Endothelial cell of umbilical vein (primary cell): ENCODE measurements at regions not wholly inside any gene's neighbourhood (a gene's known extent, or its start where the extent isn't known, plus 50 kb on each side); places are given as distances from the start of the nearest gene placed in this dataset.

Source experiments
- BruUV-seq: library from RNA; stranded (reverse); fragments of 400-500 nt; replicated peaks from 2 replicates; lab custom pipeline; 2021; lab: Mats Ljungman, UMichigan
- CTCF ChIA-PET: fragments of 300-600, 350-600 bp; sonication (Branson Sonifier 250); formaldehyde crosslinking; loops from one replicate; lab custom pipeline; 2021; ENCODE audit warnings: antibody characterized with exemption, inconsistent platforms; lab: Charles Lee
- POLR2A ChIA-PET: fragments of 300-600, 350-600 bp; sonication (Branson Sonifier 250); formaldehyde crosslinking; loops from one replicate; lab custom pipeline; 2021; ENCODE audit warnings: antibody characterized with exemption, inconsistent platforms; lab: Charles Lee
- DNase-seq: peaks from one replicate; pipeline ENCODE4 v3.0.0-alpha.2; 2011; ENCODE audit warnings: low read depth, low spot score
- FAIRE-seq: peaks from 2 replicates; lab custom pipeline; 2011; peaks lifted over from hg19 to GRCh38; lab: Jason Lieb, UNC
- H2AFZ ChIP-seq: 2 replicates; pipeline ENCODE4 v1.6.0; 2012; ENCODE audit warnings: low read depth, low read length, control low read depth, inconsistent platforms
- H3K27ac ChIP-seq: 2 replicates; pipeline ENCODE4 v1.5.1; 2011; ENCODE audit warnings: low read depth, mild to moderate bottlenecking, control low read depth, low read length, moderate library complexity; ENCODE audit not compliant: insufficient read depth
- H3K27me3 ChIP-seq, 2 experiments: 2 replicates each; pipeline versions ENCODE4 v1.6.0 to v1.6.1; 2011; ENCODE audit warnings: low read length in 2 of 2, mixed read lengths in 1 of 2; ENCODE audit not compliant: control insufficient read depth in 2 of 2, insufficient read depth in 2 of 2
- H3K36me3 ChIP-seq, 2 experiments: 2 replicates in 1 of 2; 3 replicates in 1 of 2; pipeline ENCODE4 v1.5.1; 2011; ENCODE audit warnings: low read length in 2 of 2, mild to moderate bottlenecking in 1 of 2, moderate library complexity in 1 of 2; ENCODE audit not compliant: control insufficient read depth in 2 of 2, insufficient read depth in 2 of 2; ENCODE audit errors: extremely low read depth in 1 of 2
- H3K4me1 ChIP-seq: 3 replicates; pipeline ENCODE4 v1.5.1; 2011; ENCODE audit warnings: mild to moderate bottlenecking, low read length; ENCODE audit not compliant: control insufficient read depth, insufficient read depth; ENCODE audit errors: extremely low read depth
- H3K4me2 ChIP-seq: 2 replicates; pipeline ENCODE4 v1.6.1; 2011; ENCODE audit warnings: low read length, control low read depth, mixed read lengths; ENCODE audit not compliant: insufficient read depth
- H3K4me3 ChIP-seq, 3 experiments: fragments of 200-600 bp in 1 of 3; sonication (generic), shearing (Covaris generic) in 1 of 3; replicated peaks in 1 of 3; 2 replicates each; pipeline ENCODE4 v1.5.1; 2011 to 2016; ENCODE audit warnings: control low read depth in 3 of 3, low read length in 3 of 3, mild to moderate bottlenecking in 2 of 3, inconsistent platforms in 1 of 3, low read depth in 1 of 3, moderate library complexity in 1 of 3; ENCODE audit not compliant: insufficient read depth in 1 of 3
- H3K79me2 ChIP-seq: 2 replicates; pipeline ENCODE4 v1.6.0; 2012; ENCODE audit warnings: low read length, inconsistent platforms; ENCODE audit not compliant: control insufficient read depth, insufficient read depth
- H3K9ac ChIP-seq: replicated peaks from 2 replicates; pipeline ENCODE3; 2011; ENCODE audit warnings: low read length, control low read depth; ENCODE audit not compliant: insufficient read depth; ENCODE audit errors: extremely low read depth
- H3K9me1 ChIP-seq: replicated peaks from 3 replicates; pipeline ENCODE4 v1.6.0; 2011; ENCODE audit warnings: mild to moderate bottlenecking, low read length; ENCODE audit not compliant: control insufficient read depth, insufficient read depth; ENCODE audit errors: extremely low read depth
- H3K9me3 ChIP-seq: replicated peaks from 2 replicates; pipeline ENCODE4 v1.5.1; 2012; ENCODE audit warnings: low read length, inconsistent platforms; ENCODE audit not compliant: control insufficient read depth, insufficient read depth
- H4K20me1 ChIP-seq: replicated peaks from 2 replicates; pipeline ENCODE3; 2011; ENCODE audit warnings: mild to moderate bottlenecking, low read length; ENCODE audit not compliant: control insufficient read depth, insufficient read depth; ENCODE audit errors: extremely low read depth
- CTCF ChIP-seq, 2 donors: IDR thresholded peaks; 1 replicate in 1 of 2; 2 replicates in 1 of 2; pipeline ENCODE4 v1.5.1; 2011; ENCODE audit warnings: low read length in 2 of 2, mild to moderate bottlenecking in 2 of 2, moderate library complexity in 2 of 2, control low read depth in 1 of 2, inconsistent platforms in 1 of 2, low read depth in 1 of 2; ENCODE audit not compliant: insufficient read depth in 1 of 2; ENCODE audit errors: extremely low read depth in 1 of 2
- EZH2 ChIP-seq: IDR thresholded peaks from 2 replicates; pipeline ENCODE4 v1.6.1; 2012; ENCODE audit warnings: borderline replicate concordance, low read depth, mild to moderate bottlenecking, moderate library complexity, low read length, inconsistent platforms; ENCODE audit not compliant: severe bottlenecking
- FOS ChIP-seq: IDR thresholded peaks from 2 replicates; pipeline ENCODE4 v1.6.1; 2011; ENCODE audit warnings: mild to moderate bottlenecking, low read length, moderate library complexity, borderline replicate concordance; ENCODE audit not compliant: insufficient read depth
- GATA2 ChIP-seq: IDR thresholded peaks from 2 replicates; pipeline ENCODE4 v1.7.0; 2011; ENCODE audit warnings: low read depth, mild to moderate bottlenecking, moderate library complexity, mixed read lengths, low read length; ENCODE audit not compliant: insufficient read length, insufficient read depth
- JUN ChIP-seq: IDR thresholded peaks from 2 replicates; pipeline ENCODE4 v1.6.1; 2011; ENCODE audit warnings: borderline replicate concordance, low read depth; ENCODE audit not compliant: insufficient read length, insufficient read depth
- MAX ChIP-seq: IDR thresholded peaks from 2 replicates; pipeline ENCODE4 v1.6.1; 2011; ENCODE audit not compliant: insufficient read depth, insufficient read length
- MYC ChIP-seq: IDR thresholded peaks from one replicate; pipeline ENCODE4 v1.6.1; 2011; ENCODE audit warnings: mild to moderate bottlenecking, low read depth, low read length
- POLR2A ChIP-seq: IDR thresholded peaks from 2 replicates; pipeline ENCODE4 v1.6.1; 2012; ENCODE audit warnings: low read depth, mild to moderate bottlenecking, control low read depth, low read length
- POLR2AphosphoS5 ChIP-seq: IDR thresholded peaks from 2 replicates; pipeline ENCODE4 v1.6.1; 2012; ENCODE audit warnings: low read depth, mild to moderate bottlenecking, control low read depth, low read length, moderate library complexity; ENCODE audit not compliant: insufficient read depth
- dilution Hi-C: fragments of 300-500 bp; cut with MboI; formaldehyde crosslinking; loops from one replicate; pipeline ENCODE4 v1.15.0; 2019; ENCODE audit warnings: low sequenced_read_pairs; ENCODE audit not compliant: extremely low pct_ligation_motif_present
- intact Hi-C: fragments of 100-400 bp; cut with micrococcal nuclease; formaldehyde crosslinking; loops from one replicate; pipeline ENCODE4 v1.10.0; 2022

GRCh38 chr16:65621640-65622039 is 499.8 kb upstream of the CDH11 start:
- FAIRE-seq, result no peak
- no peak for DNase-seq
- ChIA-PET CTCF (interaction anchor here (1.4 kb wide), 1 partner anchor 10 kb away, joined by 3 read pairs; no protein-coding TSS in a partner anchor), POLR2A (no interaction called here)
- Histone ChIP-seq H3K27ac (no peak overlapping the region), H3K9ac (no peak overlapping the region), H3K79me2 (no peaks in the 10 kb centered on the region), H3K4me1 (no peaks in the 10 kb centered on the region), H3K4me3 (no peak overlapping the region), H2AFZ (no peak overlapping the region), H3K36me3 (no peaks in the 10 kb centered on the region), H3K9me3 (no peaks in the 10 kb centered on the region), H3K9me1 (no peaks in the 10 kb centered on the region), H3K27me3 (no peaks in the 10 kb centered on the region), H3K4me2 (no peak overlapping the region), H4K20me1 (no peaks in the 10 kb centered on the region)
- intact Hi-C loops (loop anchor here (10.0 kb wide), 1 partner anchor 413 kb away; no protein-coding TSS in a partner anchor), dilution Hi-C loops (no loop called here)
- BruUV-seq, result no TSS peak
- TF ChIP-seq POLR2AphosphoS5 (no peak), JUN (no peak), GATA2 (no peak), POLR2A (no peak), MYC (no peak), EZH2 (no peak)

- no peaks in the 10 kb centered on the region for H3K36me3 ChIP-seq
- H4K20me1 ChIP-seq, result no peaks in the 10 kb centered on the region
- intact Hi-C loops, result loop anchor here (10.0 kb wide), 1 partner anchor 415 kb away; no protein-coding TSS in a partner anchor
- FAIRE-seq, result no peak
- POLR2A ChIA-PET, result no interaction called here
- H3K4me2 ChIP-seq, result no peak overlapping the region
- BruUV-seq, result no TSS peak
- no peaks in the 10 kb centered on the region for H3K27me3 ChIP-seq
- TF ChIP-seq MYC, result no peak
- no peak for TF ChIP-seq JUN
- no peak for TF ChIP-seq FOS
- TF ChIP-seq CTCF (IDR thresholded peaks at IDR 0.05; ENCODE audit: extremely low read depth in 1 of 2, insufficient read depth in 1 of 2, low read depth in 1 of 2, low read length in 2 of 2), result no peak
- TF ChIP-seq POLR2AphosphoS5, result no peak
- TF ChIP-seq EZH2, result no peak
- TF ChIP-seq POLR2A, result no peak
- no peak for TF ChIP-seq MAX
- TF ChIP-seq GATA2, result no peak
- no peak overlapping the region for H2AFZ ChIP-seq
- H3K9me3 ChIP-seq, result no peaks in the 10 kb centered on the region
- no peaks in the 10 kb centered on the region for H3K79me2 ChIP-seq
- H3K4me3 ChIP-seq, result no peak overlapping the region
- H3K27ac ChIP-seq, result no peak overlapping the region
- dilution Hi-C loops, result no loop called here
- no peak overlapping the region for H3K9ac ChIP-seq
- no peaks in the 10 kb centered on the region for H3K4me1 ChIP-seq
- CTCF ChIA-PET, result interaction anchor here (1.1 kb wide), 1 partner anchor 163 kb away, joined by 3 read pairs; no protein-coding TSS in a partner anchor
- DNase-seq, result no peak
- no peaks in the 10 kb centered on the region for H3K9me1 ChIP-seq
Observed at GRCh38 chr16:65619606-65620005, 497.7 kb upstream of the CDH11 start.
